GM12865 (cell line): ENCODE measurements at regions not wholly inside any gene's neighbourhood (a gene's known extent, or its start where the extent isn't known, plus 50 kb on each side); places are given as distances from the start of the nearest gene placed in this dataset.
A peak's percentile ranks its signal among the peaks of the same experiment; 100 is the strongest.

ENCODE experiments used
- DNase-seq: peaks from one replicate; pipeline ENCODE4 v3.0.0; 2010; ENCODE audit warnings: low read depth
- H3K4me3 ChIP-seq: 2 replicates; pipeline ENCODE4 v1.5.1; 2011; ENCODE audit warnings: mild to moderate bottlenecking, low read depth, low read length, control low read depth
- TF ChIP-seq, protein P1 (sequence below): IDR thresholded peaks from 2 replicates; pipeline ENCODE4 v1.5.1; 2011; ENCODE audit warnings: low read length, control low read depth, low read depth, inconsistent platforms; ENCODE audit not compliant: insufficient read depth; ENCODE audit errors: missing control alignments

DNA sequence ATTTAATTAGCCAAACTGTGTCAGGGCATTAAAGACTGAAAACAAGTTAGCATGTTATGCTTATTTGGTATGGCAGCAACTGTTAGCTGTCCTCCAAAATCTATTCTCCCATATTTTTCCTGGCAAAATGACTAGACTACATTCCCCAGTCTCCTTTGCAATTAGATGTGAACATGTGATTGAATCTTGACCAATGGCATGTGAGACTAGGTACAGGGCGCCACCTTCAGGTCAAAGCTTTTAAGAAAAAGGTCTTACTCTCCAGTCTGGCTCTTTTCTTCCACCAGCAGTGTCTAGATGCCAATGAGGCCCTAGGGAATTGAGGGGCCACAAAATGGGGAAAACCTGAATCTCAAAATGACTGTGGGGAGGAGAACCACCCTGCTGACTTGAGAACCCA lies 408.2 kb downstream of the SMARCA1 start:
- DNase-seq, result peak; percentile 40
- H3K4me3 ChIP-seq, result no peak overlapping the region
- TF ChIP-seq, protein P1, sequence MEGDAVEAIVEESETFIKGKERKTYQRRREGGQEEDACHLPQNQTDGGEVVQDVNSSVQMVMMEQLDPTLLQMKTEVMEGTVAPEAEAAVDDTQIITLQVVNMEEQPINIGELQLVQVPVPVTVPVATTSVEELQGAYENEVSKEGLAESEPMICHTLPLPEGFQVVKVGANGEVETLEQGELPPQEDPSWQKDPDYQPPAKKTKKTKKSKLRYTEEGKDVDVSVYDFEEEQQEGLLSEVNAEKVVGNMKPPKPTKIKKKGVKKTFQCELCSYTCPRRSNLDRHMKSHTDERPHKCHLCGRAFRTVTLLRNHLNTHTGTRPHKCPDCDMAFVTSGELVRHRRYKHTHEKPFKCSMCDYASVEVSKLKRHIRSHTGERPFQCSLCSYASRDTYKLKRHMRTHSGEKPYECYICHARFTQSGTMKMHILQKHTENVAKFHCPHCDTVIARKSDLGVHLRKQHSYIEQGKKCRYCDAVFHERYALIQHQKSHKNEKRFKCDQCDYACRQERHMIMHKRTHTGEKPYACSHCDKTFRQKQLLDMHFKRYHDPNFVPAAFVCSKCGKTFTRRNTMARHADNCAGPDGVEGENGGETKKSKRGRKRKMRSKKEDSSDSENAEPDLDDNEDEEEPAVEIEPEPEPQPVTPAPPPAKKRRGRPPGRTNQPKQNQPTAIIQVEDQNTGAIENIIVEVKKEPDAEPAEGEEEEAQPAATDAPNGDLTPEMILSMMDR, result peak; percentile 31

DNA sequence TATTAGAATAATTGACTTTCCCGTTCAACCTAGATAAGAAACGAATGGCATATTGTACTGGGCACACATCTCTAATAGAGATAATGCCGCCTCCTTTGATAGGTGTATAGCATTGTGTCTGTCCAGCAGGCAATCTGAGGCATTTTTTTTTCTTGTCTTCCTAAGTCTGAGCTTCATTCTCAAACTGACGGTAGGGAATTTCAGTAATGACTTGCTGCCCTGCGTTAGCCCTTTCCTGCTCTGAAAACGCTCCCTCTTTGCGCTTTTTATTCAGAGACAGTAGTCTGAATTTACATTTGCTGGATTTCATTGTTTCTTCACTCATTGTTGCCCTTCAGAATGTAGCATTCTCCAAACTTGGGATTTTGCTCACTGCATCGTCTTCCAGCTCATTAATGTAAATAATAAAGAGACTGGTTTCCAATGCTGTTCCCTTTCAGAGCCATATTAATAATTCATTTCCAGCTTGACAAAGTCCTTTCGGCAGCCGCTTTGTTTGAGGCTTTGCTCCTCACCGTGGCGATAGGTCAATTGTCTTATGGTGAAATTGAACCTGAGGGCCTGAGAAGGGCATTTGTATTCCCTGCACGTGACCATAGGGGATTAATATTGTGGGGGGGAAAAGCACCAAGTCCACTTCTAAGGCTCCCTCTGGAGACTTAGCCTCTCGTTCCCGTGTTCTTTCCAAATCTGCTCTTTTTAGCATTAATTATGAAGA lies 412.1 kb downstream of the SMARCA1 start:
- TF ChIP-seq, protein P1, result no peak
- no peak overlapping the region for H3K4me3 ChIP-seq
- DNase-seq, result no peak

GRCh38 chrX:129108936-129109335 lies 414.4 kb downstream of the SMARCA1 start:
- no peak for DNase-seq
- TF ChIP-seq, protein P1, result no peak
- no peak overlapping the region for H3K4me3 ChIP-seq

- H3K4me3 ChIP-seq, result no peak overlapping the region
- TF ChIP-seq, protein P1, result no peak
- DNase-seq, result no peak
These were observed 424.1 kb downstream of the SMARCA1 start for GRCh38 chrX:129099207-129099606.

DNA sequence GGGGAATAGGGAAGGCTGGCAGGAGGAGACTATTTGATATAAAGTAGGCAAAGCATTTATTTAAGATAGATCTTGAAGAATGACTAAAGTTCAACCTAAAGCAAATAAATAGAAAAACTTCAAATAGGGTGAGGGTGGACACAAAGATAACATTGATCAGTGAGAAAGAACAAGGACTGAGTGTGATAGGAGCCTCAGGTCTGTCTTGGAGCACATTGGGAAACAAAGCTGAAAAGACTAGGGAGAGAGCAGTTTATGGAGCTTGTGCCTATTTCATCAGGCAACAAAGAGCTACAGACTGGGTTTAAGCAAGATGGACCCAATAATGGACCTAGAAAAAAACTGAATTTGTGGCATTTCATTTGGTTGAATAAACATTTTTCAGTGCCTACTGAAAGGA lies 425.6 kb downstream of the SMARCA1 start:
- H3K4me3 ChIP-seq, result no peak overlapping the region
- TF ChIP-seq, protein P1, result no peak
- DNase-seq, result no peak

- H3K4me3 ChIP-seq, result no peak overlapping the region
- TF ChIP-seq, protein P1, result no peak
- no peak for DNase-seq
These were observed 429.6 kb downstream of the SMARCA1 start for GRCh38 chrX:129093706-129094105.

- no peak for DNase-seq
- H3K4me3 ChIP-seq, result no peak overlapping the region
- TF ChIP-seq, protein P1, result no peak
These were observed 430.5 kb downstream of the SMARCA1 start for GRCh38 chrX:129092757-129093156.
